Type B pancreatic cell (in vitro differentiated cells): ENCODE measurements at regions not wholly inside any gene's neighbourhood (a gene's known extent, or its start where the extent isn't known, plus 50 kb on each side); places are given as distances from the start of the nearest gene placed in this dataset.

Source experiments
- DNase-seq: peaks from one replicate; pipeline ENCODE4 v3.0.0; 2021; ENCODE audit warnings: mixed read lengths; ENCODE audit not compliant: unreplicated experiment; ENCODE audit errors: extremely low spot score
- H3K27ac Mint-ChIP-seq: 2 replicates; pipeline ENCODE4 v1.8.0; 2021; ENCODE audit warnings: mild to moderate bottlenecking, mixed read lengths
- H3K27me3 Mint-ChIP-seq: 2 replicates; pipeline ENCODE4 v1.8.0; 2021; ENCODE audit warnings: mixed read lengths
- H3K36me3 Mint-ChIP-seq: 2 replicates; pipeline ENCODE4 v1.8.0; 2021; ENCODE audit warnings: mixed read lengths
- H3K4me1 Mint-ChIP-seq: one replicate; pipeline ENCODE4 v1.8.0; 2021; ENCODE audit warnings: mixed read lengths; ENCODE audit not compliant: unreplicated experiment
- H3K4me3 Mint-ChIP-seq: 2 replicates; pipeline ENCODE4 v1.8.0; 2021; ENCODE audit warnings: mild to moderate bottlenecking, mixed read lengths
- H3K9me3 Mint-ChIP-seq: 2 replicates; pipeline ENCODE4 v1.8.0; 2021; ENCODE audit warnings: mixed read lengths
- TF ChIP-seq, protein P1 (sequence below): fragments of 200-600 bp; sonication (generic); conservative IDR thresholded peaks from 2 replicates; pipeline ENCODE4 v1.5.0; 2021; ENCODE audit warnings: antibody characterized with exemption, mild to moderate bottlenecking

DNA sequence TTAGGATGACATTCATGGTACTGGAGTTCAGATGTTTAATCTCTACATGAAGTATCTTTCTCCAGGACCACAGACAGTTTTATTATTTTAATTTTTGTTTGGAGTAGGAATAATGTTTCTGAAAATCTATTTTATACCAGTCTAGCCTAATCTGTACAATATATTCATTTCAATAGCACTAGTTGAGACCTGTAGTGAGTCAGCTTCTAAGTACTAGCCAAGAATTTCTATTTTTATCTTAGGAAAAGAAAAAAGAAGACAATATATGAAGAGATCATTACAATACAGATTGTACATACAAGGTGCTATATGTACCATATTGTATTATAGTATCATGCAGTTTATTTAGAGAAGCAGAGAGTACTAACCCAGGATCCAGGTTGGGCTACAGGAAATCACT is 826.9 kb upstream of the PIK3C3 start:
- Mint-ChIP-seq H3K27me3 (no peaks in the 10 kb centered on the region), H3K4me3 (no peak overlapping the region), H3K36me3 (no peaks in the 10 kb centered on the region), H3K27ac (no peak overlapping the region), H3K9me3 (no peaks in the 10 kb centered on the region), H3K4me1 (no peaks in the 10 kb centered on the region)
- DNase-seq: no peak
- TF ChIP-seq, protein P1, sequence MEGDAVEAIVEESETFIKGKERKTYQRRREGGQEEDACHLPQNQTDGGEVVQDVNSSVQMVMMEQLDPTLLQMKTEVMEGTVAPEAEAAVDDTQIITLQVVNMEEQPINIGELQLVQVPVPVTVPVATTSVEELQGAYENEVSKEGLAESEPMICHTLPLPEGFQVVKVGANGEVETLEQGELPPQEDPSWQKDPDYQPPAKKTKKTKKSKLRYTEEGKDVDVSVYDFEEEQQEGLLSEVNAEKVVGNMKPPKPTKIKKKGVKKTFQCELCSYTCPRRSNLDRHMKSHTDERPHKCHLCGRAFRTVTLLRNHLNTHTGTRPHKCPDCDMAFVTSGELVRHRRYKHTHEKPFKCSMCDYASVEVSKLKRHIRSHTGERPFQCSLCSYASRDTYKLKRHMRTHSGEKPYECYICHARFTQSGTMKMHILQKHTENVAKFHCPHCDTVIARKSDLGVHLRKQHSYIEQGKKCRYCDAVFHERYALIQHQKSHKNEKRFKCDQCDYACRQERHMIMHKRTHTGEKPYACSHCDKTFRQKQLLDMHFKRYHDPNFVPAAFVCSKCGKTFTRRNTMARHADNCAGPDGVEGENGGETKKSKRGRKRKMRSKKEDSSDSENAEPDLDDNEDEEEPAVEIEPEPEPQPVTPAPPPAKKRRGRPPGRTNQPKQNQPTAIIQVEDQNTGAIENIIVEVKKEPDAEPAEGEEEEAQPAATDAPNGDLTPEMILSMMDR: no peak

DNA sequence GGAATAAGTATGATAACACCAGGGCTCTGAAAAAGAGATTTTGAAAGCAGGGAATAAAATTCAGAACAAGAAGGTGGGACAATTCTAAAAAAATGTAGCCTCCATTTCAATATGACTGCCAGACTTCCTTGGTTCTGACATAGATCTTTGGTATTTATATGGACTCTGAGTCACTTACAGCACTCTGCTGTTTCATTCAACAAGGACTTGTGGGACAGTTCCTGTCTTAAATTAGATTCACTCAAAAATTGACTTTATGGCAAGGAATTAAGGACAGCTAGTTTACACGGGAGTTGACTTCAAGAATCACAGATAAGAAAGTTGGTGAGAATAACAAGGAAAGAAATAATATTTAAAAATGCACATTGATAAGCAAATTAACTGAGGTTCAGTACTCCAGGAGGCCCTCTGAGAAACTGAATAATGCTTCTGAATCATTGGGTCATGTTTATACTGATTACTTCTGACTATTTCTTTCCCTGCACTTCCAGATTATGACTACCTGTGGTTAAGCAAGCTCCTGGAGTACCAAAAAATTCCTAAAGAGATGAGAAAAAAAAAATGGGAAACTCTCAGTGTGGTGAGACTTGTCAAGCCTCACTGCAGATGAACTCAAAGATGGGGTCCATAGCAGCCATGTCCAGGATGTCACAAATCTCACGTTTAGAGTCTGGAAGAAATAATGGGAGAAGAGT is 828.3 kb upstream of the PIK3C3 start:
- TF ChIP-seq, protein P1: no peak
- Mint-ChIP-seq H3K27me3 (no peaks in the 10 kb centered on the region), H3K9me3 (no peaks in the 10 kb centered on the region), H3K4me3 (no peak overlapping the region), H3K36me3 (no peaks in the 10 kb centered on the region), H3K4me1 (no peaks in the 10 kb centered on the region), H3K27ac (no peak overlapping the region)
- DNase-seq: no peak

DNA sequence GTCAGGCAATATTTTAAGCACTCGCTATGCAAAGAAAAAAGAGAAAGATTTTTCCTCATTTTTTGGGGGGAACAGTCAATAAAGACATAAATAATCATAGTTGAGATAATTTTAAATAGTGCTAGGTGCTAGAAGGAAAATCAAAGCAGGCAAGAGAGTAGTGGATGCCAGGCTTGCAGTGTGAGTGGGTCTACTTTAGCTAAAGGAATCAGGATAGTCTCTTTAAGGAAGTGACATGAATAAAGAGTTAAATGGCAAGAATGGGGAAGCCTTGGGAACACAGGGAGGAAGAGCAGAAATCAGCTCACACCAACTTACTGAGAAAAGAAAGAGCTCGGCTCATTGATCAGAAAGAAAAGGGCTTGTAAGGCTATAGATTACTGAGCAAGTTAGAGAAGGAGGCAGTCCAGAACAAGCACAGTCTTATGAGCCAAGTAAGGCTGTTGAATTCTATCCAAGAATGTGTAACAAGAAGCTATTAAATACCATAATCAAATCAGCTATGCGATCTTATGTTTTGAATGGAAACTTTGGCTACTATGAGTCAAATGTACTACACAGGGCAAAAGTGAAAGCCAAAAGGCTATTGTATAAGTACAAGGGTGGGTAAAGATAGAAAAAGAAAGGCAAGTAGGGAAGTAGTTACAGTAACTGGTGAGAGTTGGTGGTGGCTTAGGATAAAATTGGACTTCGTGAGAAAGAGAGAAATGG is 833.8 kb upstream of the PIK3C3 start:
- Mint-ChIP-seq H3K36me3 (no peaks in the 10 kb centered on the region), H3K4me1 (no peaks in the 10 kb centered on the region), H3K4me3 (no peak overlapping the region), H3K9me3 (no peaks in the 10 kb centered on the region), H3K27me3 (no peaks in the 10 kb centered on the region), H3K27ac (no peak overlapping the region)
- DNase-seq: no peak
- TF ChIP-seq, protein P1: no peak

DNA sequence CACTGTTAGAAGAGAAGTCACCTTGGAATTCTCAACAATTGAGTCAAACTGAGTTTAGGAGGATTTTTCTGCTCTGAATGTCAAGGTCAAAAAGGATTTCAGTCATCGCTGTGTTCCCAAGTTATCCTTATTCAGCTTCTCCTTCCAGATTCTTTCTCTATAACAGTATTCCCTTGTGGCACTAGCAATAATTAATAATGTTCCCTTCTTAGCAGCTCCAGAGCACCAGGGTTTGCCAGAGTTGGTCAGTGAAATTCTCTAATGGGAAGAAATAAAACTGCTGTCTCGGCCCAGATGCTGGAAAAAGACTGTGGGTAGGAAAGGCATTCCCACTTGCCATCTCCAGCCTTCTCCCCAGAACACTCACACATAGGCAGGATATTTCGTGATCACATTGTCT is 836.0 kb upstream of the PIK3C3 start:
- no peak overlapping the region for H3K4me3 Mint-ChIP-seq
- DNase-seq: no peak
- H3K4me1 Mint-ChIP-seq: no peaks in the 10 kb centered on the region
- no peaks in the 10 kb centered on the region for H3K27me3 Mint-ChIP-seq
- TF ChIP-seq, protein P1: no peak
- no peaks in the 10 kb centered on the region for H3K9me3 Mint-ChIP-seq
- no peak overlapping the region for H3K27ac Mint-ChIP-seq
- no peaks in the 10 kb centered on the region for H3K36me3 Mint-ChIP-seq

DNA sequence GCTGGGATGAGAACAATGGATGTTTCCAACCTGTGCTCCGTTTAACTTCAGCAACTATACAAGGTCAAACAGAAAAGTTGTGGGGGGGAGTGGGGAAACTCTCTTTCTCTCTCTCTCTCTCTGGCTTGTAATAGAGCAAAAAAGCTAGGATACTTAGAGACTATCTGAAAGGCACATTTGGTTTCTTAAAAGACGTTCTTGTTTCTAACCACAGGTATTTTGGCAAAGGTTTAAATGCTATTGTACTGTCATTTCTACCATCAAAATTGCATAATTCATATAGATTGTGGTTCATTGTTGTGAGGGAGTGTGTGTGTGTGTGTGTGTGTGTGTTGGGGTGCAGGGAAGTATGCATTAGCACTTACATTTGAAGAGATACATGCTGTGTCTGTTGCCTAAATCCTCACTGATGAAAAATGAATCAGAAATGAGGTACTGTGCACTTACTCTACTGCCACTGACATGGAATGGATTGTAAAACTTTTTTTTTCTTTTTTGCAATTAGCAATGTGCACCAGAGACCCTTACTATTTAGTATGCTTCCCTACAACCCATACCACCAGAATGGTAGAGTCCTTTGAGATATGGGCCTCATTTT is 841.0 kb upstream of the PIK3C3 start:
- Mint-ChIP-seq H3K27me3 (no peaks in the 10 kb centered on the region), H3K27ac (no peak overlapping the region), H3K36me3 (no peaks in the 10 kb centered on the region), H3K4me3 (no peak overlapping the region), H3K9me3 (peaks cover 11% of the 10 kb centered on the region), H3K4me1 (no peaks in the 10 kb centered on the region)
- TF ChIP-seq, protein P1: no peak
- DNase-seq: no peak
